IPS-11a (cell line): ENCODE measurements at regions not wholly inside any gene's neighbourhood (a gene's known extent, or its start where the extent isn't known, plus 50 kb on each side); places are given as distances from the start of the nearest gene placed in this dataset.

Experiments
- H3K4me3 ChIP-seq: one replicate; pipeline ENCODE4 v1.5.1; 2013; ENCODE audit warnings: low read depth, low read length, control low read depth

- no peak overlapping the region for H3K4me3 ChIP-seq
Measured at GRCh38 chr3:62975566-62975965, 100.3 kb upstream of the CADPS start.

GRCh38 chr3:62981962-62982361 lies 106.7 kb upstream of the CADPS start:
- no peak overlapping the region for H3K4me3 ChIP-seq

GRCh38 chr3:62982795-62983455 lies 107.7 kb upstream of the CADPS start:
- no peak overlapping the region for H3K4me3 ChIP-seq

GRCh38 chr3:62986061-62986460 lies 110.8 kb upstream of the CADPS start:
- no peak overlapping the region for H3K4me3 ChIP-seq

GRCh38 chr3:62987721-62988120 lies 112.5 kb upstream of the CADPS start:
- no peak overlapping the region for H3K4me3 ChIP-seq

GRCh38 chr3:62990704-62991413 lies 115.6 kb upstream of the CADPS start:
- H3K4me3 ChIP-seq, result no peak overlapping the region

GRCh38 chr3:62992520-62992919 lies 117.3 kb upstream of the CADPS start:
- no peak overlapping the region for H3K4me3 ChIP-seq

GRCh38 chr3:62995119-62995518 lies 119.9 kb upstream of the CADPS start:
- H3K4me3 ChIP-seq, result no peak overlapping the region

- no peak overlapping the region for H3K4me3 ChIP-seq
Measured at GRCh38 chr3:62995530-62995929, 120.3 kb upstream of the CADPS start.

GRCh38 chr3:62997369-62997768 lies 122.2 kb upstream of the CADPS start:
- H3K4me3 ChIP-seq, result no peak overlapping the region

- no peak overlapping the region for H3K4me3 ChIP-seq
Measured at GRCh38 chr3:62999158-62999557, 123.9 kb upstream of the CADPS start.

- no peak overlapping the region for H3K4me3 ChIP-seq
Measured at GRCh38 chr3:62999791-63000190, 124.6 kb upstream of the CADPS start.

GRCh38 chr3:63004448-63004847 lies 129.2 kb upstream of the CADPS start:
- H3K4me3 ChIP-seq, result no peak overlapping the region

- H3K4me3 ChIP-seq, result no peak overlapping the region
Measured at GRCh38 chr3:63015614-63016309, 140.5 kb upstream of the CADPS start.

- H3K4me3 ChIP-seq, result no peak overlapping the region
Measured at GRCh38 chr3:63022114-63022513, 146.9 kb upstream of the CADPS start.

- H3K4me3 ChIP-seq, result no peak overlapping the region
Measured at GRCh38 chr3:63026722-63027121, 151.5 kb upstream of the CADPS start.

GRCh38 chr3:63029326-63029725 lies 154.1 kb upstream of the CADPS start:
- H3K4me3 ChIP-seq, result no peak overlapping the region

- no peak overlapping the region for H3K4me3 ChIP-seq
Measured at GRCh38 chr3:63029921-63030320, 154.7 kb upstream of the CADPS start.

GRCh38 chr3:63030666-63031065 lies 155.4 kb upstream of the CADPS start:
- no peak overlapping the region for H3K4me3 ChIP-seq

- H3K4me3 ChIP-seq, result no peak overlapping the region
Measured at GRCh38 chr3:63032881-63033280, 157.7 kb upstream of the CADPS start.

- H3K4me3 ChIP-seq, result no peak overlapping the region
Measured at GRCh38 chr3:63034101-63034500, 158.9 kb upstream of the CADPS start.

- H3K4me3 ChIP-seq, result no peak overlapping the region
Measured at GRCh38 chr3:63037116-63037515, 161.9 kb upstream of the CADPS start.
